Bronchial epithelial cell (primary cell): ENCODE measurements at regions not wholly inside any gene's neighbourhood (a gene's known extent, or its start where the extent isn't known, plus 50 kb on each side); places are given as distances from the start of the nearest gene placed in this dataset.
A peak's percentile ranks its signal among the peaks of the same experiment; 100 is the strongest.

Source experiments
- DNase-seq: peaks from one replicate; pipeline ENCODE4 v3.0.0-alpha.2; 2010; ENCODE audit warnings: low read depth
- FAIRE-seq: peaks from 2 replicates; lab custom pipeline; 2011; peaks lifted over from hg19 to GRCh38; lab: Jason Lieb, UNC
- H3K27me3 ChIP-seq: 2 replicates; pipeline ENCODE4 v1.5.1; 2011; ENCODE audit warnings: low read length; ENCODE audit not compliant: control insufficient read depth, insufficient read depth
- H3K36me3 ChIP-seq: 2 replicates; pipeline ENCODE4 v1.5.1; 2011; ENCODE audit warnings: low read length; ENCODE audit not compliant: control insufficient read depth, insufficient read depth
- H3K4me3 ChIP-seq: 2 replicates; pipeline ENCODE4 v1.5.1; 2011; ENCODE audit warnings: mild to moderate bottlenecking, low read depth, low read length, control low read depth
- TF ChIP-seq, protein P1 (sequence below): IDR thresholded peaks from 2 replicates; pipeline ENCODE4 v1.5.1; 2011; ENCODE audit warnings: mild to moderate bottlenecking, moderate library complexity, low read length, control low read depth, inconsistent platforms; ENCODE audit not compliant: insufficient read depth, severe bottlenecking

DNA sequence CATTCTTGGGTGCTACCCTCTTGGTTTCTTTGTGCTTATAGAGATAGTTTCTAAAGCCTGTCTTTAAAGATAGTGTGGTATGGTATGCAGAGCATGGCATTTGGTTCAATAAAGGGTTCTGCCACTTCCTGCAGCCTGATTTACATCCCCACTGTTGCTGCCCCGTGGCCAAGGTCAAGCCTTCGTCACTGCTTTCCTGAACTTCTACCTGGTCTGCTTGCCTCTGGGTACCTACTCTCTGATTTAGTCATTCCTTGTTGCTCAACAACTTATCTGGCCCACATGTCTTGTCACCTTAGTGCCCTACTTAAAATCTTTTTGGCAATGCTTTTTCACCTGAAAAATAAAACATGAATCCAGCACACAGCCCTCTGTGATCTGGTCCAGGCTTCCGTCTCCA is 352.9 kb downstream of the LPIN1 start:
- TF ChIP-seq, protein P1, sequence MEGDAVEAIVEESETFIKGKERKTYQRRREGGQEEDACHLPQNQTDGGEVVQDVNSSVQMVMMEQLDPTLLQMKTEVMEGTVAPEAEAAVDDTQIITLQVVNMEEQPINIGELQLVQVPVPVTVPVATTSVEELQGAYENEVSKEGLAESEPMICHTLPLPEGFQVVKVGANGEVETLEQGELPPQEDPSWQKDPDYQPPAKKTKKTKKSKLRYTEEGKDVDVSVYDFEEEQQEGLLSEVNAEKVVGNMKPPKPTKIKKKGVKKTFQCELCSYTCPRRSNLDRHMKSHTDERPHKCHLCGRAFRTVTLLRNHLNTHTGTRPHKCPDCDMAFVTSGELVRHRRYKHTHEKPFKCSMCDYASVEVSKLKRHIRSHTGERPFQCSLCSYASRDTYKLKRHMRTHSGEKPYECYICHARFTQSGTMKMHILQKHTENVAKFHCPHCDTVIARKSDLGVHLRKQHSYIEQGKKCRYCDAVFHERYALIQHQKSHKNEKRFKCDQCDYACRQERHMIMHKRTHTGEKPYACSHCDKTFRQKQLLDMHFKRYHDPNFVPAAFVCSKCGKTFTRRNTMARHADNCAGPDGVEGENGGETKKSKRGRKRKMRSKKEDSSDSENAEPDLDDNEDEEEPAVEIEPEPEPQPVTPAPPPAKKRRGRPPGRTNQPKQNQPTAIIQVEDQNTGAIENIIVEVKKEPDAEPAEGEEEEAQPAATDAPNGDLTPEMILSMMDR = no peak

DNA sequence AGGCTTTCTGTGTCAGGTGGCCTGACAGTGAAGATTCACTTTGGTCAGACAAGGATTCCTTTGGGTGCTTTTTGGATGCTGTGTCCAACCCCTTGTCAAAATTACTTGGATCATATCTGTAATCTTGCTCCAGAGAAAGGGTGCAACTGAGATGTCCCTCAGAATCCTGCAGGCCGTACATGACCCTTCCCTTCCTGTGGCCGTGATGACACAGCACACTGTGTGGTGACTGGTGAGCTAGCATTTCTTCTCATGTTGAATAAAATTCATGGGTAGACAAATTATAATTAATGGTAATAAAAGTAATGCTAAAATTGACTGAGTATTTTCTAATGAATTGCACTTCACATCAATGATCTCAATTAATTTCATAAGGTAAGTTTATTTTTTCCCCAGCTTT is 356.2 kb downstream of the LPIN1 start:
- TF ChIP-seq, protein P1 = no peak
- no peak for FAIRE-seq

More for the DNA sequence above, 352.9 kb downstream of the LPIN1 start:
- no peak for DNase-seq
- Histone ChIP-seq H3K27me3 (no peaks in the 10 kb centered on the region), H3K4me3 (no peak overlapping the region), H3K36me3 (no peaks in the 10 kb centered on the region)
- no peak for FAIRE-seq

DNA sequence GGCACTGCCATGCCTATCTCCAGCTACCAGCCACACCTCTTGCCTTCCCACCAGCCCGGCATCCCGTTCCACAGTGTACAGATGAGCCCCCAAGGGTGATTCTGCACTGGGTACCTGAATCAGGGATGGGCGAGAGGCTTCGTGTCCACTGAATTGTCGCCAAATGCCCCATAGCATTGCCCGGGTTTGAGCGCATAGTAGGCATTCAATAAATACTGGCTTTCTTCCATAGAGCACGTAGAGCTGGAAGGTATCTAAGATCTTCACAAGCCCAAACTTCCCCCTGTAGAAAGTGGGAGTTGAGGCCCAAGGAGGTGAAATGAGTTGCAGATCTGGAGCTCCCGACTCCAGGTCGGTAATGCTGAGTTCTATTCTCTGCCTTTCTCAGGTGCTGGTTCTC is 358.7 kb downstream of the LPIN1 start:
- Histone ChIP-seq H3K4me3 (no peak overlapping the region), H3K27me3 (no peaks in the 10 kb centered on the region), H3K36me3 (no peaks in the 10 kb centered on the region)
- no peak for FAIRE-seq
- no peak for DNase-seq
- TF ChIP-seq, protein P1 = no peak

More for the DNA sequence above, 356.2 kb downstream of the LPIN1 start:
- DNase-seq = no peak
- Histone ChIP-seq H3K27me3 (no peaks in the 10 kb centered on the region), H3K4me3 (no peak overlapping the region), H3K36me3 (no peaks in the 10 kb centered on the region)

DNA sequence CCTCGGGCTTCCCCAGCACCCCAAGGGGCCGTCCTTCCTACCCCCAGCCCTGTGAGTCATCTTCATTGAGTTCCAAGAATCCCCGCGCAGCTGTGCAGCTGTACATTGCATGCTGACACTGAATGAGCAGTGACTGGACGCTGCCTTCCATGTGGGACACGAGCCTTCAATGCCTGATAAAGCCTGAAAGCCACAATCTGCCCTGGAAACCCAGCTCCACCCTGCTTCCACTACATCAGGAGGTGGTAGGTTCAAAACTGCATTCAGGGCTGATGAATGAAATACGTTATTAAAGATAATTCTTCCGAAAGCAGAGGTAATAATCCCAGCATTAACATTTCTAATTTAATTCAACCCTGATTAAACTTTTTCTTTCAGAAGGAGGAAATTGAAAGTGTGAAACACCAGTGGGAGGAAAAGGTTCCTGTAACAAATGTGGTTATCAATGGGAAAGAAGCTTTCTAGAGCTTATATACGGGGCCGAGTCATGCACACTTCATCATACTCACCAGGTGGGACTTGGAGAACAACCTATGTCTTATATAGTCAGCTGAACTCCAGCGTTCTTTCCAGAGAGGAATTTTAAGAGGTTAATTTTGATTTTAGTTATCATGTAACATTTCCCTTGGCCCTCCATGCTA is 360.1 kb downstream of the LPIN1 start:
- FAIRE-seq (no peak), DNase-seq (peak; percentile 75)
- H3K36me3 ChIP-seq = no peaks in the 10 kb centered on the region
- no peak overlapping the region for H3K4me3 ChIP-seq
- TF ChIP-seq, protein P1 = no peak
- peaks cover 2% of the 10 kb centered on the region for H3K27me3 ChIP-seq

DNA sequence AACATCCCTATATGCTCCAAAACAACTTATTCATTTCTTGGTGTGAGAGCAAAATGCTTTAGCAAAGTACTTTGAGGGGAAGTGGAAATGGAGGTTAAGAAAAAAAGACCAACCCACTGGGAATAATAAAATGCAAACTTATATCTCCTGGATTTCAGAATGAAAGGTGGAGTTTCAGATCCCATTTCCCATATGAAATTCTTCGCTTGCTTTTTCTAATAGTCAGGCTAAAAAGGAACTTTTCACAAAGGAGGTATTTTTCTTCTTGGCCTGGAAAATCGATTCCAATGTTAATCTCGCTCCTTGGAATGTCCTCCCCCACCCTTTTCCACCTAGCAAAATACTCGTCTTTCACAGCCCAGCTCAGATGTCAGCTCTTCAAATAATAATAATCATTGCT is 360.9 kb downstream of the LPIN1 start:
- DNase-seq (no peak), FAIRE-seq (no peak)
- TF ChIP-seq, protein P1 = no peak
- H3K36me3 ChIP-seq = no peaks in the 10 kb centered on the region
- peaks cover 2% of the 10 kb centered on the region for H3K27me3 ChIP-seq
- H3K4me3 ChIP-seq = no peak overlapping the region

DNA sequence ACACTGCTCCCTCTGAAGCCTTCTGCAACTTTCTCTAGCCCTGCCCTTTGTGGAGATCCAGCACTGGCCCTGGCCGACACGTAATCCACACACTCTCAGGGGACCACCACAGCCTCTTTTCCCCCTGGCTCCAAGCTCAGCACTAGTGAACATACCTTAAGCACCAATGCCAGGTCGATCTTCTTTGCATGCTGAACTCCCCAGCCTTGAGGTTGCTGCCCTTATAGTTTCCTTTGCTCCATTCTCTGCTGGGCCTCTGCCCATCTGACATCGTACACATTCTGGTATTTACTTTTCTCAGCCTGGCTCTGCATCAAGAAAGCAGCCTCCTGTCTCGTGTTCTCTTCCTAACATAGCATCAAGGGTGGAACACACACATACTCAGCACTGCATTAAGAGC is 361.5 kb downstream of the LPIN1 start:
- TF ChIP-seq, protein P1 = no peak

More for the DNA sequence above, 361.5 kb downstream of the LPIN1 start:
- no peaks in the 10 kb centered on the region for H3K36me3 ChIP-seq
- H3K4me3 ChIP-seq = no peak overlapping the region
- FAIRE-seq (peak; percentile 13), DNase-seq (no peak)
- peaks cover 2% of the 10 kb centered on the region for H3K27me3 ChIP-seq
